SH-SY5Y (cell line): ENCODE measurements at regions not wholly inside any gene's neighbourhood (a gene's known extent, or its start where the extent isn't known, plus 50 kb on each side); places are given as distances from the start of the nearest gene placed in this dataset.

ENCODE experiments used
- GATA2 ChIP-seq: IDR thresholded peaks from 2 replicates; pipeline ENCODE4 v1.6.1; 2011; ENCODE audit warnings: mild to moderate bottlenecking, low read depth, low read length
- GATA3 ChIP-seq: IDR thresholded peaks from 2 replicates; pipeline ENCODE4 v1.6.1; 2011; ENCODE audit warnings: low read depth, mild to moderate bottlenecking, low read length, moderate library complexity

- TF ChIP-seq GATA3 (no peak), GATA2 (no peak)
These were observed 251.6 kb downstream of the NUP35 start for GRCh38 chr2:183375821-183376220.
